ENCODE measurements at regions not wholly inside any gene's neighbourhood (a gene's known extent, or its start where the extent isn't known, plus 50 kb on each side); places are given as distances from the start of the nearest gene placed in this dataset.

GRCh38 chr2:194135463-194135862, 1521.6 kb upstream of the SLC39A10 start (continued):
- no peak for TF ChIP-seq ELF1 (IDR thresholded peaks at IDR 0.05; ENCODE audit: borderline replicate concordance, low read depth)

GRCh38 chr2:194128810-194129209, 1528.2 kb upstream of the SLC39A10 start:
- H3K27me3 ChIP-seq (ENCODE audit: insufficient read depth, low read length), result no peaks in the 10 kb centered on the region
- H3K4me2 ChIP-seq (ENCODE audit: low read length), result no peak overlapping the region
- H3K27ac ChIP-seq (ENCODE audit: low read depth, low read length), result no peak overlapping the region
- no peaks in the 10 kb centered on the region for H3K79me2 ChIP-seq (ENCODE audit: insufficient read depth, low read length)
- H4K20me1 ChIP-seq (ENCODE audit: insufficient read depth), result no peaks in the 10 kb centered on the region
- ATAC-seq (no peak), DNase-seq (ENCODE audit: low read depth, low spot score) (no peak)
- H3K9ac ChIP-seq (ENCODE audit: low read length), result no peak overlapping the region
- no peaks in the 10 kb centered on the region for H3K9me3 ChIP-seq (ENCODE audit: control insufficient read depth in 1 of 2, insufficient read depth in 1 of 2, low read depth in 1 of 2, low read length in 2 of 2)
- no peaks in the 10 kb centered on the region for H3K4me1 ChIP-seq (ENCODE audit: control insufficient read depth in 1 of 2, insufficient read depth in 2 of 2, low read length in 2 of 2)
- H3K36me3 ChIP-seq (ENCODE audit: control insufficient read depth in 1 of 2, insufficient read depth in 2 of 2, low read length in 2 of 2), result no peaks in the 10 kb centered on the region
- no peak overlapping the region for H2AFZ ChIP-seq (ENCODE audit: low read depth, low read length, poor library complexity, severe bottlenecking)
- ChIA-PET CTCF (no interaction called here), RAD21 (ENCODE audit: low non-redundant PET in 1 of 2, low total read pairs in 2 of 2, uncharacterized antibody in 2 of 2, unreplicated experiment in 2 of 2) (no interaction called here), POLR2A (no interaction called here)
- no TSS peak for BruUV-seq (replicated peaks)
- intact Hi-C loops (cut with micrococcal nuclease), result no loop called here
- H3K4me3 ChIP-seq (replicated peaks in 1 of 2; ENCODE audit: low read depth in 1 of 2, low read length in 2 of 2), result no peak overlapping the region
- TF ChIP-seq POLR2A (IDR thresholded peaks at IDR 0.05; ENCODE audit: borderline replicate concordance, extremely low read depth, insufficient read depth, insufficient read length), result no peak
- no peak for TF ChIP-seq SRF (IDR thresholded peaks at IDR 0.05; ENCODE audit: low read depth)
- TF ChIP-seq EZH2phosphoT487 (IDR thresholded peaks at IDR 0.05; ENCODE audit: borderline replicate concordance), result no peak
- TF ChIP-seq, protein P1, sequence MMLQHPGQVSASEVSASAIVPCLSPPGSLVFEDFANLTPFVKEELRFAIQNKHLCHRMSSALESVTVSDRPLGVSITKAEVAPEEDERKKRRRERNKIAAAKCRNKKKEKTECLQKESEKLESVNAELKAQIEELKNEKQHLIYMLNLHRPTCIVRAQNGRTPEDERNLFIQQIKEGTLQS (IDR thresholded peaks at IDR 0.05), result no peak
- no peak for TF ChIP-seq EZH2 (IDR thresholded peaks at IDR 0.05)
- H3K9me2 ChIP-seq (ENCODE audit: insufficient read depth), result no peaks in the 10 kb centered on the region

DNA sequence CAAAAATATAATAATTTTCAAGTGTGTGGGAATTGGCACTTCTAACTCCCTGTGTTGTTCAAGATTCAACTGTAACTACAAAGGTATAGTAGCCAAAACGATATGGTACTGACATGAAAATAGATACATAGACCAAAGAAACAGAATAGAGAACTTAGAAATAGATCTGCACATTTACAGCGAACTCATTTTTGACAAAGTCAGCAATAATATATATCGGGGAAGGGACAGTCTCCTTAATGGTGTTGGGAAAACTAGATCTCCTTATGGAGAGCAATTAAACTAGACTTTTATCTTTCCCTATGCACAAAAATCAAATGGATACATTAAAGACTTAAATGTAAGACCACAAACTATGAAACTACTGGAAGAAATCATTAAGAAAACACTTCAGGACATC, 1530.6 kb upstream of the SLC39A10 start:
- Histone ChIP-seq H3K4me2 (ENCODE audit: low read length) (no peak overlapping the region), H3K9me3 (ENCODE audit: control insufficient read depth in 1 of 2, insufficient read depth in 1 of 2, low read depth in 1 of 2, low read length in 2 of 2) (no peaks in the 10 kb centered on the region), H3K27ac (ENCODE audit: low read depth, low read length) (no peak overlapping the region), H3K9me2 (ENCODE audit: insufficient read depth) (no peaks in the 10 kb centered on the region), H3K27me3 (ENCODE audit: insufficient read depth, low read length) (no peaks in the 10 kb centered on the region), H3K36me3 (ENCODE audit: control insufficient read depth in 1 of 2, insufficient read depth in 2 of 2, low read length in 2 of 2) (no peaks in the 10 kb centered on the region), H3K9ac (ENCODE audit: low read length) (no peak overlapping the region), H3K4me1 (ENCODE audit: control insufficient read depth in 1 of 2, insufficient read depth in 2 of 2, low read length in 2 of 2) (no peaks in the 10 kb centered on the region), H4K20me1 (ENCODE audit: insufficient read depth) (no peaks in the 10 kb centered on the region), H3K4me3 (replicated peaks in 1 of 2; ENCODE audit: low read depth in 1 of 2, low read length in 2 of 2) (no peak overlapping the region), H3K79me2 (ENCODE audit: insufficient read depth, low read length) (no peaks in the 10 kb centered on the region), H2AFZ (ENCODE audit: low read depth, low read length, poor library complexity, severe bottlenecking) (no peak overlapping the region)
- CTCF ChIA-PET, result no interaction called here
- ATAC-seq (no peak), DNase-seq (ENCODE audit: low read depth, low spot score) (no peak)
- POLR2A ChIA-PET, result no interaction called here
- intact Hi-C loops (cut with micrococcal nuclease), result no loop called here
- RAD21 ChIA-PET (ENCODE audit: low non-redundant PET in 1 of 2, low total read pairs in 2 of 2, uncharacterized antibody in 2 of 2, unreplicated experiment in 2 of 2), result no interaction called here
- BruUV-seq (replicated peaks), result no TSS peak
- TF ChIP-seq SIN3A (IDR thresholded peaks at IDR 0.05; ENCODE audit: low read depth), result no peak
- TF ChIP-seq YY1 (IDR thresholded peaks at IDR 0.05; ENCODE audit: extremely low read depth, insufficient replicate concordance, low read depth, low read length), result no peak
- TF ChIP-seq, protein P2, sequence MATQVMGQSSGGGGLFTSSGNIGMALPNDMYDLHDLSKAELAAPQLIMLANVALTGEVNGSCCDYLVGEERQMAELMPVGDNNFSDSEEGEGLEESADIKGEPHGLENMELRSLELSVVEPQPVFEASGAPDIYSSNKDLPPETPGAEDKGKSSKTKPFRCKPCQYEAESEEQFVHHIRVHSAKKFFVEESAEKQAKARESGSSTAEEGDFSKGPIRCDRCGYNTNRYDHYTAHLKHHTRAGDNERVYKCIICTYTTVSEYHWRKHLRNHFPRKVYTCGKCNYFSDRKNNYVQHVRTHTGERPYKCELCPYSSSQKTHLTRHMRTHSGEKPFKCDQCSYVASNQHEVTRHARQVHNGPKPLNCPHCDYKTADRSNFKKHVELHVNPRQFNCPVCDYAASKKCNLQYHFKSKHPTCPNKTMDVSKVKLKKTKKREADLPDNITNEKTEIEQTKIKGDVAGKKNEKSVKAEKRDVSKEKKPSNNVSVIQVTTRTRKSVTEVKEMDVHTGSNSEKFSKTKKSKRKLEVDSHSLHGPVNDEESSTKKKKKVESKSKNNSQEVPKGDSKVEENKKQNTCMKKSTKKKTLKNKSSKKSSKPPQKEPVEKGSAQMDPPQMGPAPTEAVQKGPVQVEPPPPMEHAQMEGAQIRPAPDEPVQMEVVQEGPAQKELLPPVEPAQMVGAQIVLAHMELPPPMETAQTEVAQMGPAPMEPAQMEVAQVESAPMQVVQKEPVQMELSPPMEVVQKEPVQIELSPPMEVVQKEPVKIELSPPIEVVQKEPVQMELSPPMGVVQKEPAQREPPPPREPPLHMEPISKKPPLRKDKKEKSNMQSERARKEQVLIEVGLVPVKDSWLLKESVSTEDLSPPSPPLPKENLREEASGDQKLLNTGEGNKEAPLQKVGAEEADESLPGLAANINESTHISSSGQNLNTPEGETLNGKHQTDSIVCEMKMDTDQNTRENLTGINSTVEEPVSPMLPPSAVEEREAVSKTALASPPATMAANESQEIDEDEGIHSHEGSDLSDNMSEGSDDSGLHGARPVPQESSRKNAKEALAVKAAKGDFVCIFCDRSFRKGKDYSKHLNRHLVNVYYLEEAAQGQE (IDR thresholded peaks at IDR 0.05; ENCODE audit: low read depth), result no peak
- TF ChIP-seq, protein P1 (IDR thresholded peaks at IDR 0.05), result no peak
- TF ChIP-seq ELF1 (IDR thresholded peaks at IDR 0.05; ENCODE audit: borderline replicate concordance, low read depth), result no peak
- no peak for TF ChIP-seq EZH2 (IDR thresholded peaks at IDR 0.05)
- TF ChIP-seq SRF (IDR thresholded peaks at IDR 0.05; ENCODE audit: low read depth), result no peak
- no peak for TF ChIP-seq ZNF274 (IDR thresholded peaks at IDR 0.05; ENCODE audit: low read depth, low read length)
- TF ChIP-seq, protein P3, sequence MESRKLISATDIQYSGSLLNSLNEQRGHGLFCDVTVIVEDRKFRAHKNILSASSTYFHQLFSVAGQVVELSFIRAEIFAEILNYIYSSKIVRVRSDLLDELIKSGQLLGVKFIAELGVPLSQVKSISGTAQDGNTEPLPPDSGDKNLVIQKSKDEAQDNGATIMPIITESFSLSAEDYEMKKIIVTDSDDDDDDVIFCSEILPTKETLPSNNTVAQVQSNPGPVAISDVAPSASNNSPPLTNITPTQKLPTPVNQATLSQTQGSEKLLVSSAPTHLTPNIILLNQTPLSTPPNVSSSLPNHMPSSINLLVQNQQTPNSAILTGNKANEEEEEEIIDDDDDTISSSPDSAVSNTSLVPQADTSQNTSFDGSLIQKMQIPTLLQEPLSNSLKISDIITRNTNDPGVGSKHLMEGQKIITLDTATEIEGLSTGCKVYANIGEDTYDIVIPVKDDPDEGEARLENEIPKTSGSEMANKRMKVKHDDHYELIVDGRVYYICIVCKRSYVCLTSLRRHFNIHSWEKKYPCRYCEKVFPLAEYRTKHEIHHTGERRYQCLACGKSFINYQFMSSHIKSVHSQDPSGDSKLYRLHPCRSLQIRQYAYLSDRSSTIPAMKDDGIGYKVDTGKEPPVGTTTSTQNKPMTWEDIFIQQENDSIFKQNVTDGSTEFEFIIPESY (IDR thresholded peaks at IDR 0.05; ENCODE audit: extremely low read depth, insufficient replicate concordance, low read length), result no peak
- TF ChIP-seq TCF7L2 (IDR thresholded peaks at IDR 0.05; ENCODE audit: borderline replicate concordance, extremely low read depth, insufficient read depth, insufficient read length), result no peak

Measured in HCT116 (cell line).